Activated CD8-positive, alpha-beta T cell treated with anti-CD3 and anti-CD28 coated beads for 36 hours (primary cell): ENCODE measurements at regions not wholly inside any gene's neighbourhood (a gene's known extent, or its start where the extent isn't known, plus 50 kb on each side); places are given as distances from the start of the nearest gene placed in this dataset.
A peak's percentile ranks its signal among the peaks of the same experiment; 100 is the strongest.

Experiments
- ATAC-seq: fragments of 200-7000 bp; cut with Tn5 transposase; one replicate; pipeline ENCODE4 v1.10.0; 2021; ENCODE audit warnings: mild to moderate bottlenecking, moderate library complexity
- CTCF ChIA-PET: fragments of 350-600 bp; sonication (Branson Sonifier 250); formaldehyde crosslinking; loops from one replicate; lab custom pipeline; 2021; ENCODE audit warnings: antibody characterized with exemption; lab: Charles Lee
- POLR2A ChIA-PET: fragments of 350-600 bp; sonication (Branson Sonifier 250); formaldehyde crosslinking; loops from one replicate; lab custom pipeline; 2021; ENCODE audit warnings: antibody characterized with exemption; lab: Charles Lee
- DNase-seq: peaks from one replicate; pipeline ENCODE4 v3.0.0-alpha.2; 2020
- H3K27ac Mint-ChIP-seq: one replicate; pipeline ENCODE4 v1.8.0; 2021; ENCODE audit warnings: mild to moderate bottlenecking, mixed read lengths
- H3K27me3 Mint-ChIP-seq: one replicate; pipeline ENCODE4 v1.8.0; 2021; ENCODE audit warnings: mixed read lengths
- H3K36me3 Mint-ChIP-seq: one replicate; pipeline ENCODE4 v1.8.0; 2021; ENCODE audit warnings: low read depth, mixed read lengths
- H3K4me1 Mint-ChIP-seq: one replicate; pipeline ENCODE4 v1.8.0; 2021; ENCODE audit warnings: low read depth, mixed read lengths
- H3K4me3 Mint-ChIP-seq: one replicate; pipeline ENCODE4 v1.8.0; 2021; ENCODE audit warnings: mild to moderate bottlenecking, moderate library complexity, mixed read lengths
- H3K9me3 Mint-ChIP-seq: one replicate; pipeline ENCODE4 v1.8.0; 2021; ENCODE audit warnings: mixed read lengths
- intact Hi-C: fragments of 100-400 bp; cut with micrococcal nuclease; formaldehyde crosslinking; loops from one replicate; pipeline ENCODE4 v1.10.0; 2022
- TF ChIP-seq, protein P1 (sequence below): fragments of 200-600 bp; IDR thresholded peaks from one replicate; pipeline ENCODE4 v1.8.0; 2022; ENCODE audit warnings: antibody characterized with exemption, mild to moderate bottlenecking

DNA sequence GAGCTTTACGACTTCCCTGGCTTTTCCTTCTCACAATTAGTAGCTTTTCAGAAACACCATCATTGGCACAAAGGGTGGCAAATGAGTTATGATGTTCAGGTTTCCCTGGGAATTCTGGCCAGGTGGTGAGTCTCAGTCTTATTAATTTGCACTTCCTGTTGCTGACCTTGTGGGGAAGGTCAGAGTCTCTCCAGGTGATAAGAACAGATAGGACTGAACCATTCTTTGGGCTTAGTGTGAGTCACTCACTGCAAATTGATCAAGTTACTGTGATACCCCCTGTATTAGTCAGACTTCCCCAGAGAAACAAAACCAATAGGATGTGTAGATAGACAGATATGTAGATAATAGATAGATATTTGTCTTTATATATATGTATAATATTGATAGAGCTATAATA is 53.8 kb upstream of the RANBP3L start:
- Mint-ChIP-seq H3K4me3 (no peak overlapping the region), H3K36me3 (no peaks in the 10 kb centered on the region), H3K27ac (no peak overlapping the region), H3K27me3 (no peaks in the 10 kb centered on the region), H3K9me3 (no peaks in the 10 kb centered on the region), H3K4me1 (peaks cover 5% of the 10 kb centered on the region)
- intact Hi-C loops: no loop called here
- CTCF ChIA-PET: no interaction called here
- TF ChIP-seq, protein P1, sequence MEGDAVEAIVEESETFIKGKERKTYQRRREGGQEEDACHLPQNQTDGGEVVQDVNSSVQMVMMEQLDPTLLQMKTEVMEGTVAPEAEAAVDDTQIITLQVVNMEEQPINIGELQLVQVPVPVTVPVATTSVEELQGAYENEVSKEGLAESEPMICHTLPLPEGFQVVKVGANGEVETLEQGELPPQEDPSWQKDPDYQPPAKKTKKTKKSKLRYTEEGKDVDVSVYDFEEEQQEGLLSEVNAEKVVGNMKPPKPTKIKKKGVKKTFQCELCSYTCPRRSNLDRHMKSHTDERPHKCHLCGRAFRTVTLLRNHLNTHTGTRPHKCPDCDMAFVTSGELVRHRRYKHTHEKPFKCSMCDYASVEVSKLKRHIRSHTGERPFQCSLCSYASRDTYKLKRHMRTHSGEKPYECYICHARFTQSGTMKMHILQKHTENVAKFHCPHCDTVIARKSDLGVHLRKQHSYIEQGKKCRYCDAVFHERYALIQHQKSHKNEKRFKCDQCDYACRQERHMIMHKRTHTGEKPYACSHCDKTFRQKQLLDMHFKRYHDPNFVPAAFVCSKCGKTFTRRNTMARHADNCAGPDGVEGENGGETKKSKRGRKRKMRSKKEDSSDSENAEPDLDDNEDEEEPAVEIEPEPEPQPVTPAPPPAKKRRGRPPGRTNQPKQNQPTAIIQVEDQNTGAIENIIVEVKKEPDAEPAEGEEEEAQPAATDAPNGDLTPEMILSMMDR: no peak
- ATAC-seq (no peak), DNase-seq (no peak)
- POLR2A ChIA-PET: no interaction called here

GRCh38 chr5:36356915-36357314 is 55.2 kb upstream of the RANBP3L start:
- ChIA-PET POLR2A (no interaction called here), CTCF (no interaction called here)
- Mint-ChIP-seq H3K9me3 (no peaks in the 10 kb centered on the region), H3K27ac (no peak overlapping the region), H3K4me3 (no peak overlapping the region), H3K36me3 (no peaks in the 10 kb centered on the region), H3K4me1 (peaks cover 6% of the 10 kb centered on the region), H3K27me3 (no peaks in the 10 kb centered on the region)
- no peak for DNase-seq
- TF ChIP-seq, protein P1: no peak
- ATAC-seq: no peak
- intact Hi-C loops: no loop called here

DNA sequence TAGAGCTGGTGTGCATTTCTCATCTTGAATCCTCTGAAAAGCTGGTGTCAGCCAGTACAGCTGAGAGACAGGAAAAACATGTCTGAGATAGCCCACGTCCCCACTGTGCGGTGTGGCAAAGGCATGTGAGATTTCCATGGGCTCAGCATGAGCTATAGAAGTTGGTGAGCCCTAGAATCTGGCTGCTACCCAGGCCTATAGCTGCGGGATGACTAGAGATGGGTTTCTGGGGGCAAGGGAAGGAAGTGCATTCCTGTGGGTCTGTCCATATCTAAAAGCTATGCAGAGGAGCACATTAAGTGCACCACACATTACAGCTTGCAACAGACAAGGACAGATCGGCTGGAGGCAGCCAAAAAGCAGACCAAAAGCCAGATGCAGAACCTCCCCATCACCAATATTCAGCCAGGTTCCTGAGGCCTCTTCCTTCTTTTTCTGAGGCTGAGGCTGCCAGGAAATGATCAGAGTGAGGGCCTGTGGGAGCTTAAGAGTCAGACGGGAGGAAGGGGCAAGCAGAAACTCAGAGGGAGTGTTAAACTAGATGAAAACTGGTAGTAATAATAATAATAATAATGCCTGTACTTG is 55.8 kb upstream of the RANBP3L start:
- no peak for DNase-seq
- TF ChIP-seq, protein P1: no peak
- Mint-ChIP-seq H3K36me3 (no peaks in the 10 kb centered on the region), H3K4me3 (no peak overlapping the region), H3K27me3 (no peaks in the 10 kb centered on the region), H3K27ac (no peak overlapping the region), H3K4me1 (peaks cover 6% of the 10 kb centered on the region), H3K9me3 (no peaks in the 10 kb centered on the region)
- CTCF ChIA-PET: no interaction called here
- POLR2A ChIA-PET: no interaction called here
- ATAC-seq: no peak
- intact Hi-C loops: no loop called here

DNA sequence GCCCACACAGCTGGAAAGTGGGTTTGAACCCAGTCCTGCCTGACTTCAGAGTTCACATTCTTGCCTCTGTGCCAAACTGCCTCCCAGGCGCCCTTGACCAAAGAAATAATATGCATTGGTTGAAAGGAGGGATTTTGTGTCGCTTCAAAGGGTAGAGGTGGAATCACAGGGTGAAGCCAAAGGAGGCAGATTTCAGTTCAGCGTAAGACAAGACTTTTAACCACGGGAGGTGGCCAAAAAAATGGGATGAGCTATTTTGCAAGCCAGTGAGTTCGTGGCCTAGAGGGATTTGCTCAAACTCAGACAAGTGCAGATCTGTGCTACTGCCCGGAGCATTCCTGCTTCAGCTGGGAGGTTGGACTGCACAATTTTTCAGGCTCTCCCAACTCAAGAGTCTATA is 57.6 kb upstream of the RANBP3L start:
- intact Hi-C loops: no loop called here
- Mint-ChIP-seq H3K27me3 (no peaks in the 10 kb centered on the region), H3K4me1 (peaks cover 6% of the 10 kb centered on the region), H3K9me3 (no peaks in the 10 kb centered on the region), H3K27ac (no peak overlapping the region), H3K36me3 (no peaks in the 10 kb centered on the region), H3K4me3 (no peak overlapping the region)
- ChIA-PET CTCF (no interaction called here), POLR2A (interaction anchor here (0.7 kb wide), 1 partner anchor 1327 kb away, joined by 3 read pairs; no protein-coding TSS in a partner anchor)
- ATAC-seq: no peak
- DNase-seq: no peak
- TF ChIP-seq, protein P1: no peak

GRCh38 chr5:36360307-36360706 is 58.6 kb upstream of the RANBP3L start:
- Mint-ChIP-seq H3K4me1 (peaks cover 6% of the 10 kb centered on the region), H3K4me3 (no peak overlapping the region), H3K9me3 (no peaks in the 10 kb centered on the region), H3K27ac (no peak overlapping the region), H3K27me3 (no peaks in the 10 kb centered on the region), H3K36me3 (no peaks in the 10 kb centered on the region)
- DNase-seq: peak; percentile 4
- ChIA-PET POLR2A (no interaction called here), CTCF (no interaction called here)
- TF ChIP-seq, protein P1: no peak
- intact Hi-C loops: no loop called here
- peak; percentile 34 for ATAC-seq
